ENCODE measurements at regions not wholly inside any gene's neighbourhood (a gene's known extent, or its start where the extent isn't known, plus 50 kb on each side); places are given as distances from the start of the nearest gene placed in this dataset.
A peak's percentile ranks its signal among the peaks of the same experiment; 100 is the strongest.
"Not testable (repeated sequence)": the region's sequence is repeated elsewhere in the genome, so short reads cannot be mapped to it uniquely, and the experiment has no call there.

GRCh38 chr12:9284197-9284596, 76.0 kb upstream of the PZP start:
- H3K27me3 Mint-ChIP-seq = peaks cover 12% of the 10 kb centered on the region
- H3K4me3 Mint-ChIP-seq = peak overlapping the region; percentile 96
- peak overlapping the region; percentile 98 for H3K27ac Mint-ChIP-seq
- TF ChIP-seq CTCF (conservative IDR thresholded peaks at IDR 0.05) = peak; percentile 34
- DNase-seq (ENCODE audit: extremely low spot score, unreplicated experiment); H3K36me3 Mint-ChIP-seq; H3K9me3 Mint-ChIP-seq; H3K4me1 Mint-ChIP-seq (ENCODE audit: unreplicated experiment): not testable (repeated sequence)

- H3K9me3 Mint-ChIP-seq; H3K4me1 Mint-ChIP-seq (ENCODE audit: unreplicated experiment); H3K36me3 Mint-ChIP-seq: not testable (repeated sequence)
- Mint-ChIP-seq H3K4me3 (peak overlapping the region; percentile 96), H3K27ac (peak overlapping the region; percentile 98), H3K27me3 (peaks cover 12% of the 10 kb centered on the region)
- peak; percentile 88 for DNase-seq (ENCODE audit: extremely low spot score, unreplicated experiment)
Measured at GRCh38 chr12:9283346-9284095, 75.3 kb upstream of the PZP start.

GRCh38 chr12:9276990-9277389, 68.8 kb upstream of the PZP start:
- Mint-ChIP-seq H3K4me1 (ENCODE audit: unreplicated experiment) (no peaks in the 10 kb centered on the region), H3K27ac (no peak overlapping the region), H3K27me3 (peaks cover 35% of the 10 kb centered on the region), H3K36me3 (peaks cover 4% of the 10 kb centered on the region), H3K4me3 (no peak overlapping the region), H3K9me3 (no peaks in the 10 kb centered on the region)
- TF ChIP-seq CTCF (conservative IDR thresholded peaks at IDR 0.05) = no peak
- DNase-seq (ENCODE audit: extremely low spot score, unreplicated experiment) = no peak

- Mint-ChIP-seq H3K27me3 (peaks cover 30% of the 10 kb centered on the region), H3K4me3 (no peak overlapping the region), H3K36me3 (no peaks in the 10 kb centered on the region), H3K9me3 (no peaks in the 10 kb centered on the region), H3K27ac (no peak overlapping the region), H3K4me1 (ENCODE audit: unreplicated experiment) (no peaks in the 10 kb centered on the region)
- DNase-seq (ENCODE audit: extremely low spot score, unreplicated experiment) = no peak
- no peak for TF ChIP-seq CTCF (conservative IDR thresholded peaks at IDR 0.05)
Measured at GRCh38 chr12:9273276-9273675, 65.1 kb upstream of the PZP start.

- DNase-seq (ENCODE audit: extremely low spot score, unreplicated experiment) = no peak
- Mint-ChIP-seq H3K36me3 (no peaks in the 10 kb centered on the region), H3K4me3 (no peak overlapping the region), H3K27ac (no peak overlapping the region), H3K4me1 (ENCODE audit: unreplicated experiment) (no peaks in the 10 kb centered on the region), H3K9me3 (no peaks in the 10 kb centered on the region), H3K27me3 (peaks cover 26% of the 10 kb centered on the region)
- no peak for TF ChIP-seq CTCF (conservative IDR thresholded peaks at IDR 0.05)
Measured at GRCh38 chr12:9271875-9272274, 63.7 kb upstream of the PZP start.

GRCh38 chr12:9264546-9264945, 56.4 kb upstream of the PZP start:
- Mint-ChIP-seq H3K27me3 (peaks cover 15% of the 10 kb centered on the region), H3K9me3 (peaks cover 9% of the 10 kb centered on the region), H3K27ac (no peak overlapping the region), H3K4me1 (ENCODE audit: unreplicated experiment) (no peaks in the 10 kb centered on the region), H3K4me3 (no peak overlapping the region), H3K36me3 (no peaks in the 10 kb centered on the region)
- DNase-seq (ENCODE audit: extremely low spot score, unreplicated experiment) = no peak
- no peak for TF ChIP-seq CTCF (conservative IDR thresholded peaks at IDR 0.05)

Measured in type B pancreatic cell (in vitro differentiated cells).